ENCODE measurements at regions not wholly inside any gene's neighbourhood (a gene's known extent, or its start where the extent isn't known, plus 50 kb on each side); places are given as distances from the start of the nearest gene placed in this dataset.

- no peak for DNase-seq (ENCODE audit: low read depth in 2 of 2)
Measured at GRCh38 chr10:28250782-28251181, 52.1 kb downstream of the MPP7 start.

GRCh38 chr10:28250358-28250757 lies 52.5 kb downstream of the MPP7 start:
- no peak for DNase-seq (ENCODE audit: low read depth in 2 of 2)

- DNase-seq (ENCODE audit: low read depth in 2 of 2): no peak
Measured at GRCh38 chr10:28249512-28249911, 53.4 kb downstream of the MPP7 start.

GRCh38 chr10:28248092-28248491 lies 54.8 kb downstream of the MPP7 start:
- DNase-seq (ENCODE audit: low read depth in 2 of 2): no peak

- no peak for DNase-seq (ENCODE audit: low read depth in 2 of 2)
Measured at GRCh38 chr10:28246023-28246422, 56.8 kb downstream of the MPP7 start.

- no peak for DNase-seq (ENCODE audit: low read depth in 2 of 2)
Measured at GRCh38 chr10:28243923-28244322, 58.9 kb downstream of the MPP7 start.

- no peak for DNase-seq (ENCODE audit: low read depth in 2 of 2)
Measured at GRCh38 chr10:28242555-28243204, 60.2 kb downstream of the MPP7 start.

GRCh38 chr10:28241741-28242399 lies 61.0 kb downstream of the MPP7 start:
- peak in 1 of 2 donors; percentile 47 for DNase-seq (ENCODE audit: low read depth in 2 of 2)

GRCh38 chr10:28240400-28240799 lies 62.5 kb downstream of the MPP7 start:
- DNase-seq (ENCODE audit: low read depth in 2 of 2): no peak

GRCh38 chr10:28236591-28236990 lies 66.3 kb downstream of the MPP7 start:
- no peak for DNase-seq (ENCODE audit: low read depth in 2 of 2)

GRCh38 chr10:28220811-28221210 lies 82.1 kb downstream of the MPP7 start:
- no peak for DNase-seq (ENCODE audit: low read depth in 2 of 2)

- DNase-seq (ENCODE audit: low read depth in 2 of 2): no peak
Measured at GRCh38 chr10:28219251-28219650, 83.6 kb downstream of the MPP7 start.

- DNase-seq (ENCODE audit: low read depth in 2 of 2): no peak
Measured at GRCh38 chr10:28217848-28218247, 85.0 kb downstream of the MPP7 start.

GRCh38 chr10:28215930-28216329 lies 86.9 kb downstream of the MPP7 start:
- DNase-seq (ENCODE audit: low read depth in 2 of 2): no peak

GRCh38 chr10:28214219-28214618 lies 88.6 kb downstream of the MPP7 start:
- DNase-seq (ENCODE audit: low read depth in 2 of 2): no peak

GRCh38 chr10:28211759-28212158 lies 91.1 kb downstream of the MPP7 start:
- DNase-seq (ENCODE audit: low read depth in 2 of 2): no peak

GRCh38 chr10:28207799-28208198 lies 95.1 kb downstream of the MPP7 start:
- no peak for DNase-seq (ENCODE audit: low read depth in 2 of 2)

- no peak for DNase-seq (ENCODE audit: low read depth in 2 of 2)
Measured at GRCh38 chr10:28202941-28203352, 99.9 kb downstream of the MPP7 start.

- no peak for DNase-seq (ENCODE audit: low read depth in 2 of 2)
Measured at GRCh38 chr10:28201410-28202400, 101.2 kb downstream of the MPP7 start.

- no peak for DNase-seq (ENCODE audit: low read depth in 2 of 2)
Measured at GRCh38 chr10:28200775-28201174, 102.1 kb downstream of the MPP7 start.

- DNase-seq (ENCODE audit: low read depth in 2 of 2): no peak
Measured at GRCh38 chr10:28199941-28200340, 102.9 kb downstream of the MPP7 start.

GRCh38 chr10:28190196-28190595 lies 112.7 kb downstream of the MPP7 start:
- no peak for DNase-seq (ENCODE audit: low read depth in 2 of 2)

All from stimulated activated CD4-positive, alpha-beta T cell treated with anti-CD3 and anti-CD28 coated beads, Interleukin-1b, Interleukin-23, amount 100 ng/mL, for 4 hours (primary cell).